Vagina (tissue), 2 donors: ENCODE measurements at regions not wholly inside any gene's neighbourhood (a gene's known extent, or its start where the extent isn't known, plus 50 kb on each side); places are given as distances from the start of the nearest gene placed in this dataset.

Experiments used
- CTCF ChIP-seq, 3 experiments: fragments of 450-650 bp in 2 of 3; fragments of 200-600 bp in 1 of 3; sonication (generic) in 1 of 3; IDR thresholded peaks; one replicate each; pipeline ENCODE4 v1.5.1; 2017 to 2019; ENCODE audit warnings: antibody characterized with exemption in 3 of 3, mild to moderate bottlenecking in 2 of 3, moderate library complexity in 2 of 3
- POLR2A ChIP-seq, 2 donors: fragments of 450-650 bp; IDR thresholded peaks; one replicate each; pipeline ENCODE4 v1.6.1; 2017; ENCODE audit warnings: antibody characterized with exemption in 2 of 2, mild to moderate bottlenecking in 2 of 2, moderate library complexity in 2 of 2
- POLR2AphosphoS5 ChIP-seq, 2 donors: sonication (generic); formaldehyde crosslinking; IDR thresholded peaks; one replicate each; pipeline ENCODE4 v1.9.0; 2017; ENCODE audit warnings: antibody characterized with exemption in 2 of 2, mild to moderate bottlenecking in 2 of 2, low read depth in 1 of 2; ENCODE audit not compliant: insufficient read depth in 1 of 2

DNA sequence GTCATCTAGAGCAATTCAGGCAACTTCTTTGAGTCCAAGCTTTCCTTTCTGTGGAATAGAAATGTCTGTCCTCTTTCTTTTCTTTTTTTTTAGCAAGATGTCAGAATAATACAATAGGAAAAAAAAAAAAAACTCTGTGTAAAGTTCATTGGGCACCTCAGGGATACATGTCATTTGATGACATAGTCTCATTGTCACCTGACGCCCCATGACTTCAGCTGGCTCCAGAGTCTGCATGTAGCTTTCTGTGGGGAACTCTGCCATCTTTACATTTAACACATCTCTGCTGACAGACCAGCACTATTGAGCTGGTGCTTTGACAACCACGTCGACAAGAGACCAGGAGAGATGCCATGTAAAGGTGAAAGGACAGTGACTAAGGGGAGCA lies 172.5 kb upstream of the KLF7 start:
- TF ChIP-seq POLR2AphosphoS5 (IDR thresholded peaks at IDR 0.05; ENCODE audit: insufficient read depth in 1 of 2, low read depth in 1 of 2) (no peak), CTCF (IDR thresholded peaks at IDR 0.05) (no peak), POLR2A (IDR thresholded peaks at IDR 0.05) (no peak)
